GM04503 (cell line): ENCODE measurements at regions not wholly inside any gene's neighbourhood (a gene's known extent, or its start where the extent isn't known, plus 50 kb on each side); places are given as distances from the start of the nearest gene placed in this dataset.
A peak's percentile ranks its signal among the peaks of the same experiment; 100 is the strongest.
"Not testable (repeated sequence)": the region's sequence is repeated elsewhere in the genome, so short reads cannot be mapped to it uniquely, and the experiment has no call there.

Experiments
- DNase-seq: peaks from one replicate; pipeline ENCODE4 v3.0.0-alpha.2; 2012; ENCODE audit warnings: low read depth

DNA sequence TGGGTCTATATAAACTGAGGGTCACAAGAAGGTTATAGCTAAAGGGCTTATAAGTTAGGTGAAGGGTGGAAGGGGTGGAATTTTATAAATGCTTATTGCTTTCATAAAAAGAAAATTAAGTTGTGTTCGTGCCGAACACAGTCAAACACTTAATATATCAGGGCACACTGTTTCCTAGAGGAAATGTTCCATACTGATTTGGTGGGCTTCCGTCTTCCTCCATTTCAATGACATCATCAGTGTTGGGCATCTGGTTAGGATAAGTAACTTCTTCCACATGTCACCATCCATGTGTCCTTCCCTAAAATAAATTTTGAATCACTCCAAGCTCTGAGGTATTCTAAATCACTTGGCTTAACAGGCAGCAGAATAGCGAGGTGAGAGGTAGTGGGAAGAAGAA lies 466.4 kb downstream of the MED13L start:
- DNase-seq, result no peak

DNA sequence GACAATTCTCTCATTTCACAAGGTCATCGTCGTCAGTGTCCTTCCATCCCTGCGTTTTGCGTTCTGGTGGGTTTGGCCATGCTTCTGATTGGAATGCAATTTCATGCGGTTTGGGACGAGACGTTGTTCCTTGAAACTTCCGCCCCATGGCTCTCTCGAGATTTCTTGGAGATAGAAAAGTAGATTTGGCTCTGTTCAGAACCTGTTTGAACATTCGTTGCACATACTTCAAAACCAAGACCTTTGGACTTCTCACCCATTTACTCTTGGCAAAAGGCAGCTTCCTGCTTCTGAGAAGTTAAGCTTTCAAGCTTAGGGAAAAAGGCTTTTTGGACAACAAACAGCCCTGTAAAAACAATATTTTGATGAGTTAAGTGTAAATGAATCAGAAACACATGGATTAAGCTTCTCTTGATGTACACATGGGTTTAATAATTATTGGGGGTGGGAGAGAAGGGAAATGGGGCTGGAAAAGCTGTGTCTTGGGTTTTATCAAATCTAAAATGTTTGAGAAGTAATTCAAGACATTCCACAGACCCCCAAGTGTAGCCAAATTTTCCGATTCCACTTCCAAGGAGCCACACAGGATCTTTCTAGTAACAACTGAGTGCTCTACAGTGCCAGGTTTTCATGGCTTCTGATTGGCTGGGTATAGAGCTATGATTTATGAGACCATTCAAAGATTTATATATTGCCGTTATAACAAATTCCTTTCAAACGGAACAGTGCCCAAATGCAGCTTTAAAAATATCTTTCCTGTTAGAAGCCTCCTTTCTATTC lies 467.2 kb downstream of the MED13L start:
- no peak for DNase-seq

DNA sequence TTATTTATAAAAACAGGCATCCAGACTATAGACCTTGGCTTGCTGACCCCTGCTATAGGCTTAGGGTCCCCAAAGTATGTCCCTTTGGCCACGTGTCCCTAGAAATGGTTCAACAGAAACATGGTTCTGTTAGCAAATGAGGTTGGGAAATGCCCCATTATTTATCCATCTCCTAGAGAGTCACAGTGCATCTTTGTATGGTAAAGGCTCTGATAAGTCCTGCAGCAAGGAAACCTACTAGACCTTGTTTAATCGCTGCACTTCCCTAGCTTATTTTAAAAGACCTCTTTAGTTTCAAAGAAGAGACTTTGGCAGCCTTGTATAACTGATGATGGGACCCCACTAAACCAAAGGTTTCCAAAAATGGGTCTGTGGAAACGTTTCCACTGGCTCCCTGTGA lies 471.5 kb downstream of the MED13L start:
- DNase-seq, result no peak

DNA sequence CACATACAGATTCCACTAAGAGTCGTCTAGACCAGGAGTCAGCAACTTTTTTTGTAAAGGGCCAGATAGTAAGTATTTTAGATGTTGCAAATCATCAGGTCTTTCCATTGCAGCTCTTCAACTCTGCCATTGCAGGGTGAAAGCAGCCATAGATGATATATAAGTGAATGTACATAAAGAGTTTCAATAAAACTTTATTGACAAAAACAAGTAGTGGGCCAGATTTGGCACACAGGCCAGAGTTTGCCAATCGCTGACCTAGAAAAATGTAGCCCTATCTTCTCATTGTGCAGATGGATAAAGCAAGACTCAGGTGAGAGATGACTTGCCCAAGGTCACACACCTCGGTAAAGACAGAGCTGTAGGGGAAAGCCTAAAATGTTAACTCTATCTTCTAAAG lies 474.7 kb downstream of the MED13L start:
- DNase-seq, result no peak

DNA sequence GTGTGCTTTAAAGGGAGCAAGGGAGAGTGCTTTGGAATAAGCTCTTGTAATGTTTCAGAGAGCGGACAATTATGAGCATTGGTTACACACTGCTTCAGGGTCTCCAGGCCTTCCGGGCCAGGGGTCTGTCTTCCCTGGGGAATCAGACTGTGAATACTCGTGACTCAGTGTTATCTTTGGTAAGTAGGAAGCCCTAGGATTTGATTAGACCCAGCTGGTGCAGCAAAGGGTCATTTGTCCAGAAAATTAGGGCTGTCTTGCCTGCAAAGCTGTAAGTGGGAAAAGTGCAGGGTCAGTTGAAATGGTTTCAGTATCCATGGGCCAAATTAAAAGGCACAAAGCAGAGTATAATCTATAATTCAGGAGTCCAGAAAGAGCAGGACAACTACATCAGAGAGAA lies 475.6 kb downstream of the MED13L start:
- DNase-seq, result no peak

DNA sequence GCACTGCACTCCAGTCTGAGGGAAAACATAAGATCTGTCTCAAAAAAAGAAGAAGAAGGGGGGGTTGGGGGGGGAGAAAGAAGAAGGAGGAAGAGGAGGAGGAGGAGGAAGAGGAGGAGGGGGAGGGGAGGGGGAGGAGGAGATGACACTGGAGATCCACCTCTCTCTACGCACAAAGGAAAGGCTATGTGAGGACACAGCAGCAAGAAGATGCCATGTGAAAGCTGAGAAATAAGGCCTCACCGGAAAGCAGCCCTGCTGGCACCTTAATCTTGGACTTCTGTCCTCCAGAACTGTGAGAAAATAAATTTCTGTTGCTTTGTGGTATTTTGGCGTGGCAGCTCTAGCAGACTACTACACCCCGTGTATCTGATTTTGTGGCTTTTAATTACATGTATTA lies 477.9 kb downstream of the MED13L start:
- DNase-seq, result no peak

DNA sequence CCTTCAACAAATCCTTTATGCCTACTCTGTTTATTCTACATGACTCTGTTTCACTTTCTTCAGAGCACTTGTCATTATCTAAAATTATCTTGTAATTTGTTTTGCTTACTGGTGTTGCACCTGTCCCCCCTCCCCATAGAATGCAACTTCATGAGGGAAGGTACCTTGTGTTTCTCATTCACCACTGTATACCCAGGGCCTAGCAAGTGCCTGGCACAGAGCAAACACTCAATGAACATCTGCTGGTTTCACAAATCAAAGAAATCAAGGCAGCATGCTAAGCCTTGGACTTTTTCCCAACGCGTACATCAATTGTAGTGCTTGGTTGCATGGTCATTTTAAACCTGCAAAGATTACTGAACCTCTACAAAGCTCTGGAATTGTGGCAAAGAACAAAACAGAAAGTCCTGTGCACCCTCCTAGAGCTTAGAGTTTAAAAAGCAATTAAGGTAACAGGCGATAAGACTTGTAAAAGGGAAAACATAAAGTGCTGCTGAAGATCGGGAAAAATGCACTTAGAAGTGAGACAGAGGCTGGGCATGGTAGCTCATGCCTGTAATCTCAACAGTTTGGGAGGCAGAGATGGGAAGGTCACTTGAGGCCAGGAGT lies 479.1 kb downstream of the MED13L start:
- no peak for DNase-seq

DNA sequence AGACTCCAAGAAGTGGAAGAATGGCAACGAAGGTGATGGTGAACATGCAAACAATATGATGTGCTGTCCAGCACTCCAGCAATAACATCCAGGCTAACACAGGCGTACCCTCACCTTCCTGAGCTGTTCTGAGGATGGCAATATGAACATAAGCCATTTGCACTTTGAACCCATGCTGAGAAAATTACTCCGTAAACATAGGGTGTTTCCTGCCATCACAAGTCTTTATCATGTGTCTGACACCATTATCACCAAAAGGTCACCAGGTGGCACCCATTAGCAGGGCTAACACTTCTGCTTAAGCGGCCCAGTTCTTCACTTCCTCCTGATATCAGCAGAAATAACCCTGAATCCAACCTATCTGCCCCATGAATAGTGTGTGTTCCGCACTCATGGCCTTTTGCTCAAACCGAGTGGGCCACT lies 482.8 kb downstream of the MED13L start:
- DNase-seq, result no peak

DNA sequence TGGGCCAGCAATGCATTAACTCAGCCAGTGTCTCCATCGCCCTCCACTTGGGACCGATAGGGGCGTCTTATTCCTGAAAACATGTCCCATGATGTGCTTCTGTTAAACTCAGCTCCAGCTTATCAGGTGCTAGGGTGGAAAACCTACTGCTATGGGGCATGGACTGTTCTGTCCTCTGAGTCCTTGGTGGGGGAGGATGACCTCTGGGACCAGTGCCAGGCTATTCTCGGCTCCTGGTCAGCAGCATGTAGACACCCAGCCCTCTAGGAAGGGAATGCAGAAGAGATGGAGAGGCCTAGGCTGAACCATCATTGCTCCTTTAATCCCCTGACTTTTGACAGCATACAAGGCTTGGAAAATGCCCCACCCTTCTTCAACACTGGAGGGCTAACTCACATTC lies 486.2 kb downstream of the MED13L start:
- no peak for DNase-seq

DNA sequence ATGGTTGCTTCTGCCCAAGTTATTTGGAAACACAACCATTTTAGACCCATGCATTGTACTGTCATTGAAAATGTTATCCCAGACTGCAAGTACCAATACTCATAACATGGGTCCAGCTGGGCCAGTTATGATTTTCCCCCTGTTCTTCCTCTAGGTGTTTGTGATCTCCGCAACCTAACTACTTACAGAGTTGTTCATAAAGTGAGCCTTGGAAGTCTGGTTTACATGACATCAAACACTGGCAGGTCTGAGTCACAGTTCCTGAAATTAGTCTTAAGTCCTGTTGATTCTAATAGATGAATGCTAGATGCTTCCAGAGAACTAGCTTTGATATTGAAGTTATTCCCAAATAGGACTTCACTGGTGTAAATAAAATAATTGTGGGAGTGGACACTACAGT lies 487.0 kb downstream of the MED13L start:
- no peak for DNase-seq

DNA sequence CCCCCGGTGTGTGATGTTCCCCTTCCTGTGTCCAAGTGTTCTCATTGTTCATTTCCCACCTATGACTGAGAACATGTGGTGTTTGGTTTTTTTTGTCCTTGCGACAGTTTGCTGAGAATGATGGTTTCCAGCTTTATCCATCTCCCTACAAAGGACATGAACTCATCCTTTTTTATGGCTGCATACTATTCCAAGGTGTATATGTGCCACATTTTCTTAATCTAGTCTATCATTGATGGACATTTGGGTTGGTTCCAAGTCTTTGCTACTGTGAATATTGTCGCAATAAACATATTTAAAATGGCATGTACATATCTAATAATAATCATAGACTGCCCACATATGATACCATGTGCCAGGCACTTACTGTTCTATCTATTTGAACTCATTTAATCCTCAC lies 491.0 kb downstream of the MED13L start:
- not testable (repeated sequence) for DNase-seq

DNA sequence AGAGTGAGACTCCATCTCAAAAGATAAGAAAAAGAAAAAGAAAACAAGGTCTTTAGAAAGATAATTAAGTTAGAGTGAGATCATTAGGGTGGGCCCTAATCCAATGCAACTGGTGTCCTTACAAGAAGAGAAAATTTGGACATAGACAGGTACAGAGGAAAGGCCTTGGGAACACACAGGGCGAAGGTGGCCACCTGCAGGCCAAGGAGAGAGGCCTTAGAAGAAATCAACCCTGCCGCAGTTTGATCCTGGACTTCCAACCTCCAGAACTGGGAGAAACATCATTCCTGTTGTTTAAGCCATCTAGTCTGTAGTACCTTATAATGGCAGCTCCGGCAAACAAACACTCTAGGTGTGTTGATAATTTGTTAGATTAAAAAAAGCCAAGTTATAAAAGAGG lies 491.9 kb downstream of the MED13L start:
- DNase-seq, result no peak

DNA sequence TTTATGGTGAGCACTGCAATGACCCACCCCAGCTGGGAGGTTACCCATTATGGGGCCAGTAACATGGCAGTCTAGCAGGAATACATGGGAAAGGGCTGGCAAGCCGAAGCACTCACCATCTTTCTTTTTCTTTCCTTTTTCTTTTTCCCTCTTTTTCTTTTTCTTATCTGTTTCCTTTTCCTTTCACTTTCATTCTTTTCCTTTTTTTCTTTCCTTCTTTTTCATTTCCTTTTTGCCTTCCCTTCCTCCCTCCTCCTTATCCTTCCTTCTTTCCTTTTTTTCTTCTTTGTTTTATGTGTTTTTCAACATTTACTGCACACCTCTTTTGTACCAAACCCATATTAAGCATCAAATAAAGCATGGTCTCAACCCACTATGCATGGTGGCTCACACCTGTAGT lies 501.1 kb downstream of the MED13L start:
- DNase-seq, result no peak

DNA sequence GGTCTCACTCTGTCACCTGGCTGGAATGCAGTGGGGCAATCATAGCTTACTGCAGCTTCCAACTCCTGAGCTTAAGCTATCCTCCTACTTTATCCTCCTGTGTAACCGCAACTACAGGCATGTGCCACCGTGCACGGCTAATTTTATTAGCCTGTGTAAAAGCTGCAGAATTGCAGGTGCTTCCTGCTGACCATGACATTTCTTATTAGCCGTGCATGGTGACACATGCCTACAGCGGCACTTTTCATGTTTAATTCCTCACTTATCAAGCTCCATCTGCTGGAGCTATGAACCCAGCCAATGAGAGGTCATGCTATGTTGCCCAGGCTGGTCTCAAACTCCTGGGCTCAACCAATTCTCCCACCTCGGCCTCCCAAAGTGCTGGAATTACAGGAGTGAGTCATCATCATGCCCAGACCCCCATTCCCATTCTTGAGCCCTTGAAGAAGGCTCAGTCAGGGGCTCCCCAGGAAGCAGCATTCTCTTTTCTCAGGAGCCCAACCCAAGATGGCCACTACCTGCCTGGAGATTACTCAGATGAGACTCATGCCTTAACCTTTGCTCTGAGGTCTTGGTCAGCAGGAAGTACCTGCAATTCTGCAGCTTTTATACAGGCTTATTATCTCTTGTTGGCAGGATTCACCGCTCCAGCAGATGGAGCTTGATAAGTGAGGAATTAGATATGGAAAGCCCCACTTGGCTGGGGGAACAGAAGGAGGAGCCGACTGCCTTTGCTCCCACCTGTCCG lies 503.2 kb downstream of the MED13L start:
- DNase-seq, result no peak

DNA sequence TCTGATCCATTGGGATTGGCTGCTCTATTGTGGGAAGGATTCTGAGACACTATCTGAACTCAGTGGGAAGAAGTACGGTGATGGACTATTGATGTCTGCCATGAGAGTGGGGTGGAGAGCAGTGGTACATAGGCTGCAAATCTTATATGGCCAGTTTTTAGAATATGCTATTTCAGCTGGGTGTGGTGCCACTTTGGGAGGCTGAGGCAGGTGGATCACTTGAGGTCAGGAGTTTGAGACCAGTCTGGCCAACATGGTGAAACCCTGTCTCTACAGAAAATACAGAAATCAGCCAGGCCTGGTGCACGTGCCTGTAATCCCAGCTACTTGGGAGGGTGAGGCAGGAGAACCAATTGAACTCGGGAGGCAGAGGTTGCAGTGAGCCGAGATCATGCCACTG lies 505.9 kb downstream of the MED13L start:
- no peak for DNase-seq

DNA sequence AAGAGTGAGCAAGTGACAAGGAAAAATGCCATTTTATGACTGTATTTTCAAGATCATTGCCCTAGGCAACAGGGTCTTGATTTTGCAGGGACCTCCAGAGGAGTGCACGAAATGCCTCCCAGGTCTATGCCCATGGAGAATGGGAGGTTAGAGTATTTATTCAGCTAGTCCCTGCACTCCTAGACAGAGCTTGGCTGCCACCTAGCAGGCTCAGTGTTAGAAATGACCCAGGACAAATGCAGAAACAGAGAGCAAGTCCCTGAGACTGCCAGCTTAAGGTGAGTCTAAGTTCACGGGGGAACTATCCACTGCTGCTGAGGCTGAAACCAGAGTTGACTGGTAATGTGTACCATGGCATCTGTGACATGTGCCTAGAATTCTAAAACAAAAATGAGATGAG lies 506.4 kb downstream of the MED13L start:
- DNase-seq, result no peak

DNA sequence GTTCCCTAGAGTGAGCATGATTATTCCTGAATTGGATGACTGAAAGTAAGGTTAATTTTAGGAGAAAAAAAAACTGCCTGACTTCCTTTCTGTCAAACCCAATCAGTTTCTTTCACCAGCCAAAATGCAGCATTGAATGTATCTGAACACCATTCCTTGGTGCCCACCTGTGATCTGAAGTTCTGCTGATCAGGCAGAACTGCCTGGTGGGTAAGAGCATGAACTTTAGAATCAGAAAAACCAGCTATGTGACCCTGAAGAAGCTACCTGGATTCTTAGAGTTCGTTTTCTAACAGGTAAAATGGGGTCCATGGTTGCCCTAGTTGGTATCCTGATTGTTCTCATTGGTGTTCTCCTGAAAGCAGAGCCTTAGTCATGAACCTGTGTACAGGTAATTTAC lies 506.9 kb downstream of the MED13L start:
- no peak for DNase-seq

DNA sequence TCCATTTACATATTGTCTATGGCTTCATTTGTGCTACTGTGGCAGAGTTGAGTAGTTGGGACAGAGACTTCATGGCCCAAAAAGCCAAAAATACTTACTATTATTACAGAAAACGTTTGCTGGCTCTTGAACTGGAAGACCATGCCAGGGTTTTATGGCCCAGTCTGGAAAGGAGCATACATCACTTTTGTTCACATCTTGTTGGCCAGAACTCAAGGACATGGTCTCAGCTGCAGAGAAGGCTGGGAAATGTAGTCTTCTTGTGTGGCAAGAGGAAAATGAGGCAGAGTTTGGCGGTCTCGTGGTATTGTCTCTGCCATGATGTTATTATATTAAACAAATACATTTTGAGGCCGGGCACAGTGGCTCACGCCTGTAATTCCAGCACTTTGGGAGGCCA lies 509.6 kb downstream of the MED13L start:
- no peak for DNase-seq

DNA sequence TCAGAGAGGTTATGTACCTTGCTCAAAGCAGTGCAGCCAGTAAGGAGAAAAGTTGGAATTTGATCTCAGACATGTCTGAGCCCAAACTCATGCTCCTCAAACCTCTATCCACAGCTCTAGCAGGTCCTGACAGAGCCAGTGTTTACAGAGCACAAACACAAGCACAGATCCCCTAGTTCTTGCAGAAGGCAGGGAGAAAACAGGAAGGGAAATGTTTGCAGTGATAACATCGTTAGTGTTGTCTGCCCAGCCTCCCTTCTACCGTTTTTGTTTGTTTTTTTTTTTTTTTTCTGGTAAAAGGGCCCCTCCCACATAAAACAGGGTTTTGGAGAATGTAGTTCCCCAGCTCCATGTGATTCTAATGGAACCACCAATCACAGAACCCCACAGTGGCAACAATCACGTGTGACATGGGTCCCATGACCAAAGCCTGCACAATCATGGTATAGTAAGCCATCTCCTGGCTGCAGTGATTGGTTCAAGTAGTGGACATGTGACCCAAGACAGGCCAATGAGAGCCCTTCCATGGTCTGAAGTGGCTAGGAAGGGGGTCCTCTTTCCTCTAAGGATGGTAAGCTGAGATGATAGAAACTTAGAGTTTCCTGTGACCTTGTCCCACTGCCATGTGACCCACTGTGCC lies 513.4 kb downstream of the MED13L start:
- no peak for DNase-seq

DNA sequence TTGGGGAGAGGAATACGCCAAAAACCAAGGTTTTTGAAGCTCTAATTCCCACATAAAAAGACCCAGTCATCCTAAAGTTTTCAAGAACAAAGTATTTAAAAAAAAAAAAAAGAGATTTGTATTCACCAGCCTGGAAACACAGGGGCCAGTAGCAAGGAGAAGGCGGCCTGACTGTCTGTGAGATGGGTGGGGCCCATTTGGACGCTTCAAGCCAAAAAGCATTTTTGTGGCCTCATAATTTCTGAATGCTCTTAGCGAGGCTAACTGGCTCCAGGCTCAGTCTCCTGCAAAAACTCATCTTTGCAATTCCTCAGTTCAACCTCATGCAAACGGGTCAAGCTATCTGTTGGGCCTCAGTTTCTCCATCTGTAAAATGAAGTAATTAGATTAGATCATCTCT lies 514.1 kb downstream of the MED13L start:
- peak; percentile 47 for DNase-seq

DNA sequence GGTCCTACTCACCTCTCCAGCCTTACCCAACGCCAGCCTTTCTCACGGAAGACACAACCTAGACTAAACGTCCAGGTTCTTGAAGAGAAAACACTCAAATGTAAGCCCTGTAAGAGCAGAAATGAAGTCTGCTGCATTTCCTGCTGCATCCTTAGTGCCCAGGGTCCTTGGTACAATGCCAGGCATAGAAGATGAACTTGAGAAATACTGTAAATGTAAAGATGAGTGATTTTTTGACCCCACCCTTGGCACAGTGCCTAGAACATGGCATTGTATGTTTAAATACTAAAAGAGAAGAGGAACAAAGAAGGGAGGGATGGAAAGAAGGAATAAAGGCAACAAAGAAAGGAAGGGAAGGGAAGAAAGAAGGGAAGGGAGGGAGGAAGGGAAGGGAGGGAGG lies 514.6 kb downstream of the MED13L start:
- no peak for DNase-seq

DNA sequence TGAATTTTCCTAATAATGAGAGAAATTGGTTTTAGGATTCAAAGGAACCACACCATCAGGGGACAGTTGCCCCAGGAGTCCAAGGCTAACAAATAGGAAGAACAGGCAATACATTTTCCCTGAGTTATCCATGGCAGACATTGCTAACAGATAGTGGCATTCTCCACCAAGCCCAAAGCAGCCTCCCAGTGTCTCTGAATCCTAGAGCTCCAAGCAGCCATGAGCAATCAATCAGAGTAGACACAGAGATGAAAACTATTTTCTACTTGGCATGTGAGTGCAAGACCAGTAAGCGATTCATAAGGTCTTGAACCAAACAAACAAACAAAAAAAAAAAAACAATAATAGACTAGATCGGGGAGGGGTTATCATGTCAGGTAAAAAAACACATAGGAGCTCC lies 515.7 kb downstream of the MED13L start:
- no peak for DNase-seq

DNA sequence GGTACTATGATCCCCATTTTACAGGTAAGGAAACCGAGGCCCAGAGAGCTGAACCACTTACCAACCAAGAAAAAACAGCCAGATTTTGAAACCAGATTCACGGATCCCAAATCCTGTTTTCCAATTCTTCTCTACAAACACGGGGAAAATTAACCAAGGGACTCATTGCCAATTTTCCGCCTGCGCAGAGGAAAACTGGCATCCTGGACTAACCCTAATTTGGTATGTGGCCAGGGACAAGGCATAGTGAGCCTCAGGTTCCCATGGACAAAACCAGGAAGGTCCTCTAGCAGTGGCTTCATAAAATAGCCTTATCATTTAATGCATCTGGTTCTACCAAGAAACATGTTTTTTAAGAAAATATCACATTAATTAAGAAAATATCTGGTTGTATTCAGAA lies 517.3 kb downstream of the MED13L start:
- DNase-seq, result no peak
